Chondrocyte (in vitro differentiated cells): ENCODE measurements at regions not wholly inside any gene's neighbourhood (a gene's known extent, or its start where the extent isn't known, plus 50 kb on each side); places are given as distances from the start of the nearest gene placed in this dataset.

ENCODE experiments used
- DNase-seq: peaks from one replicate; pipeline ENCODE4 v3.0.0; 2021; ENCODE audit warnings: mixed read lengths, low spot score
- H3K27ac Mint-ChIP-seq: one replicate; pipeline ENCODE4 v1.8.0; 2021; ENCODE audit warnings: mild to moderate bottlenecking, moderate library complexity, mixed read lengths; ENCODE audit not compliant: unreplicated experiment
- H3K27me3 Mint-ChIP-seq: 2 replicates; pipeline ENCODE4 v1.8.0; 2021; ENCODE audit warnings: low read depth, mixed read lengths
- H3K36me3 Mint-ChIP-seq: 2 replicates; pipeline ENCODE4 v1.8.0; 2021; ENCODE audit warnings: low read depth, mixed read lengths
- H3K4me1 Mint-ChIP-seq: 2 replicates; pipeline ENCODE4 v1.8.0; 2021; ENCODE audit warnings: low read depth, mild to moderate bottlenecking, mixed read lengths
- H3K4me3 Mint-ChIP-seq: one replicate; pipeline ENCODE4 v1.8.0; 2021; ENCODE audit warnings: mild to moderate bottlenecking, moderate library complexity, mixed read lengths; ENCODE audit not compliant: unreplicated experiment
- H3K9me3 Mint-ChIP-seq: 2 replicates; pipeline ENCODE4 v1.8.0; 2021; ENCODE audit warnings: low read depth, mixed read lengths
- CTCF ChIP-seq: fragments of 200-600 bp; sonication (generic); IDR thresholded peaks from 2 replicates; pipeline ENCODE4 v1.5.0; 2021; ENCODE audit warnings: antibody characterized with exemption, mild to moderate bottlenecking, moderate library complexity

DNA sequence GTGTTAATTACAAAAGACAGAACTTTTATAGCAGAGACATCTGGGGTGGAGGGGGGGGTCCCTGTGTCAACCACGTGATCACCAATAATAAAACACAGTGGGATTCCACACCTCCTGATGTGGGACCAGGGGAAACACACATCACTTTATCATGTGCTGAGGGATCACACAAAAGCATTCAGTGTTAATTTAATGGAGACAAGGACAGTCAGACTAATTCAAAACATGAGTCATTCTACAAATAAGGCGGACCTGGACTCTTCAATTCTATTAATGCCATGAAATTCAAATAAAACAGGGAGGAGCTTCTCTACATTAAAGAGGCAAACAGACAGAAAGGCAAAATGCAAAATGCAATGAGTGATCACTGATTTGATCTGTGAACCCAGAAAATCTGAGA lies 67.3 kb upstream of the PFKP start:
- Mint-ChIP-seq H3K27me3 (no peaks in the 10 kb centered on the region), H3K9me3 (no peaks in the 10 kb centered on the region), H3K36me3 (no peaks in the 10 kb centered on the region), H3K4me1 (peaks cover 11% of the 10 kb centered on the region), H3K4me3 (no peak overlapping the region), H3K27ac (no peak overlapping the region)
- no peak for TF ChIP-seq CTCF
- no peak for DNase-seq

DNA sequence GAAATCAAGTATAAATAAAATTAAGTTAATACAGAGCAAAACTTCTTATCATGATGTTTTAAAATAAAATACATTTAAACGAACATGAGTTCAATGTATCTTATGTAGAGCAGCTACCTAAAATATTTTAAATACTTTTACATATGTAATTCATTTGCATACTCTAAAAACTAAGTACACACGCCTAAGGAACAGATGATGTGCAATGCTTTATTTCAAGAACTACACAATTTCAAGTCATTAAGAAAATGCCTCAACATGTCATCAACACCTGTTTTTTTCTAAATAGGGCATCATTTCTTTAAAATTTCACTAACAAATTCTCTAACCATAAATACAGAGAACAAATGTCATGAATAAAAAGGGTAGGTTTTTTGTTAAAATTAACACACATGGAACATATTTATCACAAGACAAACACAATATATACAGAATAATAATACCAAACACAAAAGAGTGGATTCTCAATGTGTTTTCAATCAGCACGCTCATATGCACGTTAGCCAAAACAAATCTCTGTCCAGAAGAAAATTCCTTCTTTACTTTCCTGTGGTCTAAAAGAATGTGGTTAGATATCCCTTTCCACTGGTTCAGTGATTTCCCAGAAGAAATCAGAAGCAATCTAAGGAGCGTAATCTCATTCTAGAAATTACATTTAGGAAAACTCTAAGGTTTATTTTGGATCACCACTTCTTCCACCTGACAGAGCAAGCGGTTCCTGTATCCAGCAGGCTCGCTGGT lies 73.0 kb upstream of the PFKP start:
- H3K4me3 Mint-ChIP-seq = no peak overlapping the region
- H3K36me3 Mint-ChIP-seq = no peaks in the 10 kb centered on the region
- H3K27ac Mint-ChIP-seq = no peak overlapping the region
- no peak for TF ChIP-seq CTCF
- no peaks in the 10 kb centered on the region for H3K9me3 Mint-ChIP-seq
- DNase-seq = no peak
- H3K4me1 Mint-ChIP-seq = peaks cover 13% of the 10 kb centered on the region
- H3K27me3 Mint-ChIP-seq = no peaks in the 10 kb centered on the region

- no peak overlapping the region for H3K4me3 Mint-ChIP-seq
Observed at GRCh38 chr10:2993636-2994035, 73.7 kb upstream of the PFKP start.

DNA sequence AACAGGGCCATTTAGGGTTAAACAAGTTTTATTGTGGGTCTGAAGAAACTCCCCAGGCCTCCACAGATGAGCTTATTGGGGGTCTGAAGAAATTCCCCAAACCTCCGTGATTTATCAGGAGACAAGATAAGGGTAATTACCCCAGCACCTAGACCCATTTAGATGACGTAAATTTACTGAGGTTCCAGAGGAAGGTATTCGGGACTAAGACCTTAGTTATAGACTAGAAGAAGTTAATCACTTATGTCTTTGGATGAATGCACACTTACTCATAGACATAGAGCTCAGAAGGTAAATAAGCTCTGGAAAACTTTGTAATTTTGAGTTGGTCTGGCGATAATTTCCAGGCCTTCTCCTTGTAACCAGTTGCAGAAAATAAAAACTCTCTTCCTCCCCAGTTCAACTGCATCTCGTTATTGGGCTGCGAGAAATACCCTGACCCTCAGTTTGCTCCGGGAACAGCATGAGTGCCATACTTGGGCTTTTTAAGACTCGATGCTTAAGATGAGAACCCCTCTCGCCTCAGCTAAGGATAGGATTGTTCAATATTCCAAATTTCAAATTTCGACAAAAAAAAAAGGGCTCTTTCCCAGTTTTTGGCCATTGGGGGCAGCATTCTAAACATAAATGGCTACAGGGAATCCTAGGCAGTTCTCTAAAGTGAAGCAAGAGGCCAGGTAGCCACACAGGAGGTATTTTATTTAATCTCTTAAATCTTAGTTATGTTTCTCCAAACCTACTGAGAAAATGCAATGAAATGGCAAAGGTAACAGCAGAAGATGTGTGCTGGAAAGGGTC lies 74.7 kb upstream of the PFKP start:
- H3K27ac Mint-ChIP-seq = no peak overlapping the region
- no peak for DNase-seq

More at GRCh38 chr10:2993636-2994035, 73.7 kb upstream of the PFKP start:
- H3K36me3 Mint-ChIP-seq = peaks cover 3% of the 10 kb centered on the region
- no peaks in the 10 kb centered on the region for H3K27me3 Mint-ChIP-seq
- TF ChIP-seq CTCF = no peak
- peaks cover 13% of the 10 kb centered on the region for H3K4me1 Mint-ChIP-seq
- peaks cover 2% of the 10 kb centered on the region for H3K9me3 Mint-ChIP-seq
- DNase-seq = no peak
- no peak overlapping the region for H3K27ac Mint-ChIP-seq

More for the DNA sequence above, 74.7 kb upstream of the PFKP start:
- H3K4me3 Mint-ChIP-seq = no peak overlapping the region
- no peaks in the 10 kb centered on the region for H3K27me3 Mint-ChIP-seq
- peaks cover 4% of the 10 kb centered on the region for H3K36me3 Mint-ChIP-seq
- TF ChIP-seq CTCF = peak; percentile 66
- H3K9me3 Mint-ChIP-seq = peaks cover 4% of the 10 kb centered on the region
- peaks cover 13% of the 10 kb centered on the region for H3K4me1 Mint-ChIP-seq
